Activated T-cell treated with anti-CD3 and anti-CD28 coated beads, Interleukin-2, amount 50 U/mL, for 24 hours (primary cell): ENCODE measurements at regions not wholly inside any gene's neighbourhood (a gene's known extent, or its start where the extent isn't known, plus 50 kb on each side); places are given as distances from the start of the nearest gene placed in this dataset.
"Not testable (repeated sequence)": the region's sequence is repeated elsewhere in the genome, so short reads cannot be mapped to it uniquely, and the experiment has no call there.

Source experiments
- DNase-seq: peaks from one replicate; pipeline ENCODE4 v3.0.0-alpha.2; 2020
- H3K27ac Mint-ChIP-seq: 2 replicates; pipeline ENCODE4 v1.8.0; 2020; ENCODE audit warnings: mild to moderate bottlenecking, mixed read lengths
- H3K27me3 Mint-ChIP-seq: 2 replicates; pipeline ENCODE4 v1.8.0; 2020; ENCODE audit warnings: mixed read lengths
- H3K36me3 Mint-ChIP-seq: 2 replicates; pipeline ENCODE4 v1.8.0; 2020; ENCODE audit warnings: low read depth, mixed read lengths
- H3K4me1 Mint-ChIP-seq: 2 replicates; pipeline ENCODE4 v1.8.0; 2020; ENCODE audit warnings: low read depth, mixed read lengths
- H3K4me3 Mint-ChIP-seq: 2 replicates; pipeline ENCODE4 v1.8.0; 2020; ENCODE audit warnings: mild to moderate bottlenecking, moderate library complexity, mixed read lengths
- H3K9me3 Mint-ChIP-seq: 2 replicates; pipeline ENCODE4 v1.8.0; 2020; ENCODE audit warnings: mixed read lengths

- Mint-ChIP-seq H3K27me3 (no peaks in the 10 kb centered on the region), H3K36me3 (no peaks in the 10 kb centered on the region), H3K27ac (no peak overlapping the region), H3K4me3 (no peak overlapping the region), H3K9me3 (peaks cover 15% of the 10 kb centered on the region), H3K4me1 (no peaks in the 10 kb centered on the region)
- DNase-seq, result no peak
Measured at GRCh38 chr5:125894383-125894782, 528.8 kb upstream of the GRAMD2B start.

GRCh38 chr5:125896368-125896767 lies 526.8 kb upstream of the GRAMD2B start:
- H3K9me3 Mint-ChIP-seq, result peaks cover 12% of the 10 kb centered on the region
- H3K4me1 Mint-ChIP-seq, result no peaks in the 10 kb centered on the region
- H3K4me3 Mint-ChIP-seq, result no peak overlapping the region
- DNase-seq, result no peak
- no peaks in the 10 kb centered on the region for H3K27me3 Mint-ChIP-seq
- H3K36me3 Mint-ChIP-seq, result no peaks in the 10 kb centered on the region
- H3K27ac Mint-ChIP-seq, result no peak overlapping the region

GRCh38 chr5:125897089-125897488 lies 526.1 kb upstream of the GRAMD2B start:
- Mint-ChIP-seq H3K4me3 (no peak overlapping the region), H3K4me1 (no peaks in the 10 kb centered on the region), H3K36me3 (no peaks in the 10 kb centered on the region), H3K27me3 (no peaks in the 10 kb centered on the region), H3K9me3 (peaks cover 11% of the 10 kb centered on the region), H3K27ac (no peak overlapping the region)
- DNase-seq, result no peak

- DNase-seq, result no peak
- no peaks in the 10 kb centered on the region for H3K36me3 Mint-ChIP-seq
- H3K9me3 Mint-ChIP-seq, result peaks cover 9% of the 10 kb centered on the region
- H3K4me3 Mint-ChIP-seq, result no peak overlapping the region
- H3K4me1 Mint-ChIP-seq, result no peaks in the 10 kb centered on the region
- H3K27me3 Mint-ChIP-seq, result no peaks in the 10 kb centered on the region
- H3K27ac Mint-ChIP-seq, result no peak overlapping the region
Measured at GRCh38 chr5:125898851-125899405, 524.3 kb upstream of the GRAMD2B start.

GRCh38 chr5:125912028-125912427 lies 511.2 kb upstream of the GRAMD2B start:
- Mint-ChIP-seq H3K27me3 (no peaks in the 10 kb centered on the region), H3K9me3 (peaks cover 21% of the 10 kb centered on the region), H3K4me1 (no peaks in the 10 kb centered on the region), H3K4me3 (no peak overlapping the region), H3K36me3 (no peaks in the 10 kb centered on the region), H3K27ac (no peak overlapping the region)
- no peak for DNase-seq

- no peaks in the 10 kb centered on the region for H3K36me3 Mint-ChIP-seq
- no peak for DNase-seq
- H3K27ac Mint-ChIP-seq, result no peak overlapping the region
- H3K27me3 Mint-ChIP-seq, result no peaks in the 10 kb centered on the region
- H3K9me3 Mint-ChIP-seq, result peaks cover 22% of the 10 kb centered on the region
- H3K4me1 Mint-ChIP-seq, result no peaks in the 10 kb centered on the region
- no peak overlapping the region for H3K4me3 Mint-ChIP-seq
Measured at GRCh38 chr5:125913200-125913599, 510.0 kb upstream of the GRAMD2B start.

GRCh38 chr5:125914471-125914870 lies 508.7 kb upstream of the GRAMD2B start:
- Mint-ChIP-seq H3K4me3 (no peak overlapping the region), H3K36me3 (no peaks in the 10 kb centered on the region), H3K27me3 (no peaks in the 10 kb centered on the region), H3K9me3 (peaks cover 16% of the 10 kb centered on the region), H3K4me1 (no peaks in the 10 kb centered on the region), H3K27ac (no peak overlapping the region)
- DNase-seq, result no peak

- H3K4me3 Mint-ChIP-seq, DNase-seq, H3K27me3 Mint-ChIP-seq, H3K4me1 Mint-ChIP-seq, H3K27ac Mint-ChIP-seq, H3K36me3 Mint-ChIP-seq: not testable (repeated sequence)
- peaks cover 15% of the 10 kb centered on the region for H3K9me3 Mint-ChIP-seq
Measured at GRCh38 chr5:125923958-125924357, 499.3 kb upstream of the GRAMD2B start.

GRCh38 chr5:125926172-125926571 lies 497.0 kb upstream of the GRAMD2B start:
- no peaks in the 10 kb centered on the region for H3K27me3 Mint-ChIP-seq
- no peak for DNase-seq
- no peaks in the 10 kb centered on the region for H3K36me3 Mint-ChIP-seq
- H3K9me3 Mint-ChIP-seq, result peaks cover 16% of the 10 kb centered on the region
- H3K4me1 Mint-ChIP-seq, result no peaks in the 10 kb centered on the region
- H3K27ac Mint-ChIP-seq, result no peak overlapping the region
- H3K4me3 Mint-ChIP-seq, result no peak overlapping the region

- Mint-ChIP-seq H3K27me3 (no peaks in the 10 kb centered on the region), H3K4me3 (no peak overlapping the region), H3K9me3 (peaks cover 19% of the 10 kb centered on the region), H3K36me3 (no peaks in the 10 kb centered on the region), H3K27ac (no peak overlapping the region), H3K4me1 (no peaks in the 10 kb centered on the region)
- DNase-seq, result no peak
Measured at GRCh38 chr5:125928663-125929062, 494.5 kb upstream of the GRAMD2B start.

- H3K4me3 Mint-ChIP-seq, result no peak overlapping the region
- no peak for DNase-seq
- no peaks in the 10 kb centered on the region for H3K36me3 Mint-ChIP-seq
Measured at GRCh38 chr5:125950012-125950615, 473.1 kb upstream of the GRAMD2B start.

GRCh38 chr5:125961150-125961549 lies 462.1 kb upstream of the GRAMD2B start:
- H3K9me3 Mint-ChIP-seq, result peaks cover 7% of the 10 kb centered on the region
- H3K4me1 Mint-ChIP-seq, result no peaks in the 10 kb centered on the region
- no peak overlapping the region for H3K27ac Mint-ChIP-seq
- no peaks in the 10 kb centered on the region for H3K27me3 Mint-ChIP-seq
- DNase-seq, result no peak
- no peak overlapping the region for H3K4me3 Mint-ChIP-seq
- H3K36me3 Mint-ChIP-seq, result no peaks in the 10 kb centered on the region

More at GRCh38 chr5:125950012-125950615, 473.1 kb upstream of the GRAMD2B start:
- no peaks in the 10 kb centered on the region for H3K27me3 Mint-ChIP-seq
- H3K9me3 Mint-ChIP-seq, result peaks cover 20% of the 10 kb centered on the region
- H3K27ac Mint-ChIP-seq, result no peak overlapping the region
- no peaks in the 10 kb centered on the region for H3K4me1 Mint-ChIP-seq

GRCh38 chr5:125965577-125965976 lies 457.6 kb upstream of the GRAMD2B start:
- no peak overlapping the region for H3K27ac Mint-ChIP-seq
- H3K36me3 Mint-ChIP-seq, result no peaks in the 10 kb centered on the region
- H3K4me3 Mint-ChIP-seq, result no peak overlapping the region
- H3K9me3 Mint-ChIP-seq, result peaks cover 6% of the 10 kb centered on the region
- H3K4me1 Mint-ChIP-seq, result no peaks in the 10 kb centered on the region
- H3K27me3 Mint-ChIP-seq, result no peaks in the 10 kb centered on the region
- DNase-seq, result no peak

GRCh38 chr5:125967576-125967975 lies 455.6 kb upstream of the GRAMD2B start:
- Mint-ChIP-seq H3K27ac (no peak overlapping the region), H3K4me1 (no peaks in the 10 kb centered on the region), H3K36me3 (no peaks in the 10 kb centered on the region), H3K27me3 (no peaks in the 10 kb centered on the region), H3K9me3 (peaks cover 6% of the 10 kb centered on the region), H3K4me3 (no peak overlapping the region)
- no peak for DNase-seq

- no peaks in the 10 kb centered on the region for H3K4me1 Mint-ChIP-seq
- H3K27ac Mint-ChIP-seq, result no peak overlapping the region
Measured at GRCh38 chr5:125969011-125969813, 454.0 kb upstream of the GRAMD2B start.

More at GRCh38 chr5:125969011-125969813, 454.0 kb upstream of the GRAMD2B start:
- Mint-ChIP-seq H3K9me3 (peaks cover 6% of the 10 kb centered on the region), H3K36me3 (no peaks in the 10 kb centered on the region), H3K4me3 (no peak overlapping the region), H3K27me3 (no peaks in the 10 kb centered on the region)
- no peak for DNase-seq
